ENCODE measurements at regions not wholly inside any gene's neighbourhood (a gene's known extent, or its start where the extent isn't known, plus 50 kb on each side); places are given as distances from the start of the nearest gene placed in this dataset.

DNA sequence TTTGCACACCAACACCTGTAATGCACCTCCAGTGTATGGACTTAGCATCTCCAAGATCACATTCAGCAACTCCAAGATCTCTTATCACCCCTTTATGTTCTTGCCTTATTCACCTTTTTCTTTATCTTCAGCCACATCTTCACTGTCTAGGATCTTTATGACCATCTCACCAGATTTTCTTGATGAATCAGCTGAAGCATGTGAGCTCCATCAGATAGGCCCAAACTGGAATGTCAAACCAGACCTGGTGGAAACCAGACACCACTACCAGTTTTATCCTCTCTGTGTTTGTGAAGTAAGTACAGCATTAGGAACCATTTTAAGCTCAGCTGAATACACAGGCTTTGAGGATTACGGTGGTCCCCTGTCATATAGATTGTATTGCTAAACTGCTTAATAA lies 330.4 kb upstream of the NDN start:
- H3K27me3 ChIP-seq (ENCODE audit: insufficient read depth, low read depth) = no peaks in the 10 kb centered on the region
- no TSS peak for BruUV-seq (replicated peaks)
- H3K79me2 ChIP-seq (ENCODE audit: low read depth) = no peaks in the 10 kb centered on the region
- H2AFZ ChIP-seq = no peak overlapping the region
- H3K27ac ChIP-seq = no peak overlapping the region
- no peak for DNase-seq
- H3F3A ChIP-seq (ENCODE audit: insufficient read depth, low read depth) = no peaks in the 10 kb centered on the region
- ChIA-PET POLR2A (ENCODE audit: unreplicated experiment) (no interaction called here), CTCF (no interaction called here)
- no peak overlapping the region for H3K4me2 ChIP-seq
- H3K9me2 ChIP-seq (ENCODE audit: insufficient read depth) = no peaks in the 10 kb centered on the region
- H3K36me3 ChIP-seq (ENCODE audit: low read depth) = no peaks in the 10 kb centered on the region
- H3K9me3 ChIP-seq (ENCODE audit: insufficient read depth, low read depth) = no peaks in the 10 kb centered on the region
- no peaks in the 10 kb centered on the region for H3K4me1 ChIP-seq (replicated peaks; ENCODE audit: insufficient read depth)
- intact Hi-C loops (cut with micrococcal nuclease; ENCODE audit: unreplicated experiment) = no loop called here
- no peaks in the 10 kb centered on the region for H4K20me1 ChIP-seq (ENCODE audit: insufficient read depth)
- TF ChIP-seq, protein P1, sequence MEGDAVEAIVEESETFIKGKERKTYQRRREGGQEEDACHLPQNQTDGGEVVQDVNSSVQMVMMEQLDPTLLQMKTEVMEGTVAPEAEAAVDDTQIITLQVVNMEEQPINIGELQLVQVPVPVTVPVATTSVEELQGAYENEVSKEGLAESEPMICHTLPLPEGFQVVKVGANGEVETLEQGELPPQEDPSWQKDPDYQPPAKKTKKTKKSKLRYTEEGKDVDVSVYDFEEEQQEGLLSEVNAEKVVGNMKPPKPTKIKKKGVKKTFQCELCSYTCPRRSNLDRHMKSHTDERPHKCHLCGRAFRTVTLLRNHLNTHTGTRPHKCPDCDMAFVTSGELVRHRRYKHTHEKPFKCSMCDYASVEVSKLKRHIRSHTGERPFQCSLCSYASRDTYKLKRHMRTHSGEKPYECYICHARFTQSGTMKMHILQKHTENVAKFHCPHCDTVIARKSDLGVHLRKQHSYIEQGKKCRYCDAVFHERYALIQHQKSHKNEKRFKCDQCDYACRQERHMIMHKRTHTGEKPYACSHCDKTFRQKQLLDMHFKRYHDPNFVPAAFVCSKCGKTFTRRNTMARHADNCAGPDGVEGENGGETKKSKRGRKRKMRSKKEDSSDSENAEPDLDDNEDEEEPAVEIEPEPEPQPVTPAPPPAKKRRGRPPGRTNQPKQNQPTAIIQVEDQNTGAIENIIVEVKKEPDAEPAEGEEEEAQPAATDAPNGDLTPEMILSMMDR (conservative IDR thresholded peaks at IDR 0.05) = no peak
- no peak overlapping the region for H3K4me3 ChIP-seq

DNA sequence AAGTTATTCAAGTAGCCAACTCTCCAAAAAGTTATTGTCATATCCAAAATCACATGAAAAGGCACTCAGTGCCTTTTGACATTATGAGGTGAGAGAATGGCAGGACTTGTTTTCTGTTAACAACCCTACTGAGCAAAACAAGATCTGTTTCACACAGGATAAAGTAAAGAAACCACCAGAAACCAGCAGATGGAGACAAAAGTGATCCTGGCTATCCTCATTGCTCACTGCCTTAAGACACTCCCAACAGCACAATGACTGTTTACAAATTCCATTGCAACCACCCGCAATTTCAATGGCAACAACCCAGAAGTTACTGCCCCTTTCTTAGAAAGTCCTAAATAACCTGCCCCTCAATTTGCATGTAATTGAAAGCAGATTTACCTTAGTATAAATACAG lies 352.6 kb upstream of the NDN start:
- no peak overlapping the region for H3K4me3 ChIP-seq
- intact Hi-C loops (cut with micrococcal nuclease; ENCODE audit: unreplicated experiment) = no loop called here
- H2AFZ ChIP-seq = no peak overlapping the region
- H3K27me3 ChIP-seq (ENCODE audit: insufficient read depth, low read depth) = no peaks in the 10 kb centered on the region
- no peaks in the 10 kb centered on the region for H3F3A ChIP-seq (ENCODE audit: insufficient read depth, low read depth)
- H3K27ac ChIP-seq = no peak overlapping the region
- no peaks in the 10 kb centered on the region for H3K9me3 ChIP-seq (ENCODE audit: insufficient read depth, low read depth)
- no peaks in the 10 kb centered on the region for H3K79me2 ChIP-seq (ENCODE audit: low read depth)
- TF ChIP-seq EZH2 (IDR thresholded peaks at IDR 0.05; ENCODE audit: low read depth) = no peak
- TF ChIP-seq, protein P1 (conservative IDR thresholded peaks at IDR 0.05) = no peak
- no peaks in the 10 kb centered on the region for H3K9me2 ChIP-seq (ENCODE audit: insufficient read depth)
- H3K4me2 ChIP-seq = no peak overlapping the region
- CTCF ChIA-PET = no interaction called here
- no peaks in the 10 kb centered on the region for H4K20me1 ChIP-seq (ENCODE audit: insufficient read depth)
- H3K4me1 ChIP-seq (replicated peaks; ENCODE audit: insufficient read depth) = no peaks in the 10 kb centered on the region
- BruUV-seq (replicated peaks) = no TSS peak
- POLR2A ChIA-PET (ENCODE audit: unreplicated experiment) = no interaction called here
- DNase-seq = no peak
- no peaks in the 10 kb centered on the region for H3K36me3 ChIP-seq (ENCODE audit: low read depth)

DNA sequence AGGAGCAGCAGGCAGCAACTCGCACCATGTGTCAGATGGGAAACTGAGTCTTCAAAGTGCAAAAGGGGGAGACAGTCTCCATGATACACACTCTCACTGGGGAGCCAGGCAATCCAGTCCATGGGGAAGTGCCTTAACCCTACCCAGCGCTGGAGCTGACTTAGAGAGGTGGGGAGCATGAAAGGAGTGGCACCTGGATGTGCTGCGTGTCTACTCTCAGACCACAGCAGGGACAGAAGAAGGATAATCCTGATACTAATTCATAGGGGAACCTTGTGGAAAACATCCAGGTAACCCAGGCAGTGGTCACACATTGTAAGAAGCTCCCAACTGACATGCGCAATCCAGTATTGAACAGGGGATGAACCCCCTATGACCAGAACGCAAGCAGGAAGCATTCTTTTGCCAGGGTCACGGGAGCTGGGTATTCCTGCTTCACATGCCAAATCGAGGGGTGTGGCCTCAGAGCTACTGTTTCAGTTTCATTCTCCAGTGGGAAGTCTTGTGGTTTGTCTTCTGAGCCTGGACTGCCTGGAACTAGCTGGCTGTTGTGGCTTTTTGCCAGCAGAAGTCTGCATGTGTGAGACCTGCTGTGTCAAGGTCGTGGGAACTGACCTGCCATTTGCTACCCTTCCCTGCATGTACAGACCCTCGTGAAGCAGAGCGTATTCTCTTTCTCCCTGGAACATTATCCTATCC lies 367.6 kb upstream of the NDN start:
- ChIA-PET CTCF (no interaction called here), POLR2A (ENCODE audit: unreplicated experiment) (no interaction called here)
- H3K4me3 ChIP-seq = no peak overlapping the region
- H3K79me2 ChIP-seq (ENCODE audit: low read depth) = no peaks in the 10 kb centered on the region
- no peak for DNase-seq
- no TSS peak for BruUV-seq (replicated peaks)
- H3K4me1 ChIP-seq (replicated peaks; ENCODE audit: insufficient read depth) = no peaks in the 10 kb centered on the region
- no peaks in the 10 kb centered on the region for H3F3A ChIP-seq (ENCODE audit: insufficient read depth, low read depth)
- H3K9me3 ChIP-seq (ENCODE audit: insufficient read depth, low read depth) = no peaks in the 10 kb centered on the region
- no peak overlapping the region for H3K4me2 ChIP-seq
- no peak overlapping the region for H2AFZ ChIP-seq
- no peaks in the 10 kb centered on the region for H3K36me3 ChIP-seq (ENCODE audit: low read depth)
- no peaks in the 10 kb centered on the region for H3K27me3 ChIP-seq (ENCODE audit: insufficient read depth, low read depth)
- no peaks in the 10 kb centered on the region for H4K20me1 ChIP-seq (ENCODE audit: insufficient read depth)
- TF ChIP-seq EZH2 (IDR thresholded peaks at IDR 0.05; ENCODE audit: low read depth) = no peak
- TF ChIP-seq, protein P1 (conservative IDR thresholded peaks at IDR 0.05) = no peak
- H3K27ac ChIP-seq = no peak overlapping the region
- intact Hi-C loops (cut with micrococcal nuclease; ENCODE audit: unreplicated experiment) = no loop called here
- no peaks in the 10 kb centered on the region for H3K9me2 ChIP-seq (ENCODE audit: insufficient read depth)

All from PC-9 (cell line).